MCF 10A (cell line): ENCODE measurements at regions not wholly inside any gene's neighbourhood (a gene's known extent, or its start where the extent isn't known, plus 50 kb on each side); places are given as distances from the start of the nearest gene placed in this dataset.

Source experiments
- BruUV-seq: library from RNA; stranded (reverse); fragments of 400-500 nt; replicated peaks from 2 replicates; lab custom pipeline; 2021; lab: Mats Ljungman, UMichigan
- CTCF ChIA-PET: fragments of 300-600 bp; sonication (Branson Sonifier 250); formaldehyde crosslinking; extraction: SDS; loops from one replicate; lab custom pipeline; 2021; ENCODE audit warnings: antibody characterized with exemption, inconsistent platforms; lab: Yijun Ruan, JAX
- POLR2A ChIA-PET: fragments of 300-600, 350-650 bp; sonication (Branson Sonifier 250); formaldehyde crosslinking; extraction: SDS; loops from one replicate; lab custom pipeline; 2020; ENCODE audit warnings: antibody characterized with exemption, inconsistent platforms; lab: Yijun Ruan, JAX
- DNase-seq: peaks from one replicate; pipeline ENCODE4 v3.0.0-alpha.2; 2018; ENCODE audit not compliant: unreplicated experiment
- H3K27ac Mint-ChIP-seq: one replicate; pipeline ENCODE4 v1.8.0; 2022; ENCODE audit warnings: mild to moderate bottlenecking, low read depth, mixed read lengths; ENCODE audit not compliant: unreplicated experiment
- H3K27me3 Mint-ChIP-seq: one replicate; pipeline ENCODE4 v1.8.0; 2022; ENCODE audit warnings: mixed read lengths; ENCODE audit not compliant: insufficient read depth, unreplicated experiment
- H3K36me3 Mint-ChIP-seq: one replicate; pipeline ENCODE4 v1.8.0; 2022; ENCODE audit warnings: mild to moderate bottlenecking, moderate library complexity, mixed read lengths; ENCODE audit not compliant: insufficient read depth, unreplicated experiment
- H3K4me1 Mint-ChIP-seq: one replicate; pipeline ENCODE4 v1.8.0; 2022; ENCODE audit warnings: mixed read lengths; ENCODE audit not compliant: insufficient read depth, unreplicated experiment
- H3K4me3 Mint-ChIP-seq: one replicate; pipeline ENCODE4 v1.8.0; 2022; ENCODE audit warnings: mild to moderate bottlenecking, moderate library complexity, mixed read lengths; ENCODE audit not compliant: unreplicated experiment
- H3K9me3 Mint-ChIP-seq: one replicate; pipeline ENCODE4 v1.8.0; 2022; ENCODE audit warnings: mixed read lengths; ENCODE audit not compliant: unreplicated experiment
- CTCF ChIP-seq: fragments of 200-600 bp; IDR thresholded peaks from one replicate; pipeline ENCODE4 v1.8.0; 2022; ENCODE audit warnings: antibody characterized with exemption, mild to moderate bottlenecking; ENCODE audit not compliant: unreplicated experiment
- intact Hi-C: fragments of 100-400 bp; cut with micrococcal nuclease; formaldehyde crosslinking; loops from 2 replicates; pipeline ENCODE4 v1.14.1; 2022

GRCh38 chr20:39861381-39861780 lies 827.7 kb downstream of the MAFB start:
- no TSS peak for BruUV-seq
- intact Hi-C loops = no loop called here
- no peaks in the 10 kb centered on the region for H3K27me3 Mint-ChIP-seq
- peaks cover 21% of the 10 kb centered on the region for H3K4me1 Mint-ChIP-seq
- no peaks in the 10 kb centered on the region for H3K36me3 Mint-ChIP-seq
- no peaks in the 10 kb centered on the region for H3K9me3 Mint-ChIP-seq
- ChIA-PET POLR2A (interaction anchor here (0.6 to 1.8 kb wide), 4 partner anchors 11 to 38 kb away, joined by 3 to 8 read pairs (median 4); no protein-coding TSS in a partner anchor), CTCF (interaction anchor here (0.8 to 2.2 kb wide), 5 partner anchors 10 to 36 kb away, joined by 3 to 17 read pairs (median 4); no protein-coding TSS in a partner anchor)
- no peak for TF ChIP-seq CTCF
- no peak overlapping the region for H3K4me3 Mint-ChIP-seq
- peak; percentile 46 for DNase-seq
- H3K27ac Mint-ChIP-seq = peak overlapping the region; percentile 72

- no peaks in the 10 kb centered on the region for H3K9me3 Mint-ChIP-seq
- DNase-seq = no peak
- no peak overlapping the region for H3K27ac Mint-ChIP-seq
- H3K4me1 Mint-ChIP-seq = peaks cover 43% of the 10 kb centered on the region
- TF ChIP-seq CTCF = no peak
- intact Hi-C loops = no loop called here
- H3K27me3 Mint-ChIP-seq = no peaks in the 10 kb centered on the region
- CTCF ChIA-PET = interaction anchor here (0.7 to 1.2 kb wide), 2 partner anchors 20 to 565 kb away, joined by 3 read pairs; no protein-coding TSS in a partner anchor
- POLR2A ChIA-PET = interaction anchor here (1.9 to 2.1 kb wide), 2 partner anchors 8 to 15 kb away, joined by 11 read pairs; no protein-coding TSS in a partner anchor
- no peaks in the 10 kb centered on the region for H3K36me3 Mint-ChIP-seq
- no peak overlapping the region for H3K4me3 Mint-ChIP-seq
- no TSS peak for BruUV-seq
Measured at GRCh38 chr20:39857835-39858234, 831.2 kb downstream of the MAFB start.

- CTCF ChIA-PET = interaction anchor here (1.5 kb wide), 1 partner anchor 21 kb away, joined by 3 read pairs; no protein-coding TSS in a partner anchor
- Mint-ChIP-seq H3K36me3 (no peaks in the 10 kb centered on the region), H3K4me1 (peaks cover 39% of the 10 kb centered on the region)
Measured at GRCh38 chr20:39857187-39857586, 831.8 kb downstream of the MAFB start.

More at GRCh38 chr20:39857187-39857586, 831.8 kb downstream of the MAFB start:
- TF ChIP-seq CTCF = no peak
- no peak for DNase-seq
- Mint-ChIP-seq H3K27me3 (no peaks in the 10 kb centered on the region), H3K27ac (no peak overlapping the region), H3K9me3 (no peaks in the 10 kb centered on the region), H3K4me3 (no peak overlapping the region)
- intact Hi-C loops = no loop called here
- POLR2A ChIA-PET = interaction anchor here (2.1 kb wide), 1 partner anchor 16 kb away, joined by 11 read pairs; no protein-coding TSS in a partner anchor
- BruUV-seq = no TSS peak
